ENCODE measurements at regions not wholly inside any gene's neighbourhood (a gene's known extent, or its start where the extent isn't known, plus 50 kb on each side); places are given as distances from the start of the nearest gene placed in this dataset.

DNA sequence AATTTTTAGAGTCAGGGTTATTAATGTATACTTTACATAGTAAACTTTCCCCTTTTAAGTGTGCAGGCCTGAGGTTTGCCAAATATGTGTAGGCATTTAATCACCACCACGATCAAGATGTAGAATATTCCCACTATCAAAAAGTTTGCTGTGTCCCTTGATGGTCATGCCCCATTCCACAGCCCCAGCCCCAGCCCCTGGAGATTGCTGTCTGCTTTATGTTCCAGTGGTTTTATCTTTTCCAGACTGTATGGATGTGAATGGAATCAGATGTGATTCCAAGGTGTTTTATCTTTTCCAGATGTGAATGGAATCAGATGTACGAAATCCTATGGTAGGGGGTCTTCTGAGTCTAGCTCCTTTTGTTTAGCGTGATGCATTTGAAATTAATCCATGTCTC lies 93.1 kb upstream of the B3GAT1 start:
- TF ChIP-seq, protein P1, sequence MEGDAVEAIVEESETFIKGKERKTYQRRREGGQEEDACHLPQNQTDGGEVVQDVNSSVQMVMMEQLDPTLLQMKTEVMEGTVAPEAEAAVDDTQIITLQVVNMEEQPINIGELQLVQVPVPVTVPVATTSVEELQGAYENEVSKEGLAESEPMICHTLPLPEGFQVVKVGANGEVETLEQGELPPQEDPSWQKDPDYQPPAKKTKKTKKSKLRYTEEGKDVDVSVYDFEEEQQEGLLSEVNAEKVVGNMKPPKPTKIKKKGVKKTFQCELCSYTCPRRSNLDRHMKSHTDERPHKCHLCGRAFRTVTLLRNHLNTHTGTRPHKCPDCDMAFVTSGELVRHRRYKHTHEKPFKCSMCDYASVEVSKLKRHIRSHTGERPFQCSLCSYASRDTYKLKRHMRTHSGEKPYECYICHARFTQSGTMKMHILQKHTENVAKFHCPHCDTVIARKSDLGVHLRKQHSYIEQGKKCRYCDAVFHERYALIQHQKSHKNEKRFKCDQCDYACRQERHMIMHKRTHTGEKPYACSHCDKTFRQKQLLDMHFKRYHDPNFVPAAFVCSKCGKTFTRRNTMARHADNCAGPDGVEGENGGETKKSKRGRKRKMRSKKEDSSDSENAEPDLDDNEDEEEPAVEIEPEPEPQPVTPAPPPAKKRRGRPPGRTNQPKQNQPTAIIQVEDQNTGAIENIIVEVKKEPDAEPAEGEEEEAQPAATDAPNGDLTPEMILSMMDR (IDR thresholded peaks at IDR 0.05; ENCODE audit: low read depth, low read length): no peak
- TF ChIP-seq POLR2A (IDR thresholded peaks at IDR 0.05; ENCODE audit: extremely low read depth, insufficient read length): no peak

All from NB4 (cell line).